HCT116 (cell line): ENCODE measurements at regions not wholly inside any gene's neighbourhood (a gene's known extent, or its start where the extent isn't known, plus 50 kb on each side); places are given as distances from the start of the nearest gene placed in this dataset.

ENCODE experiments used
- ATAC-seq: fragments of 200-7000 bp; cut with Tn5 transposase; 2 replicates; pipeline ENCODE4 v1.9.1; 2020; ENCODE audit warnings: mild to moderate bottlenecking, moderate library complexity
- BruUV-seq: library from RNA; stranded (reverse); fragments of 400-500 nt; replicated peaks from 2 replicates; lab custom pipeline; 2021; lab: Mats Ljungman, UMichigan
- CTCF ChIA-PET: fragments of 300-600 bp; sonication (Branson Sonifier 250); formaldehyde crosslinking; loops from one replicate; lab custom pipeline; 2021; ENCODE audit warnings: antibody characterized with exemption; lab: Charles Lee
- POLR2A ChIA-PET: fragments of 300-600, 350-600 bp; sonication (Branson Sonifier 250); formaldehyde crosslinking; loops from one replicate; lab custom pipeline; 2021; ENCODE audit warnings: antibody characterized with exemption; lab: Charles Lee
- RAD21 ChIA-PET, 2 experiments: fragments of 300-600 bp; sonication (Branson Sonifier 250); formaldehyde crosslinking; loops; one replicate each; lab custom pipeline; 2023; ENCODE audit warnings: low total read pairs in 2 of 2; ENCODE audit not compliant: uncharacterized antibody in 2 of 2, unreplicated experiment in 2 of 2, low non-redundant PET in 1 of 2; lab: Charles Lee
- DNase-seq: peaks from one replicate; pipeline ENCODE4 v3.0.0-alpha.2; 2010; ENCODE audit warnings: low read depth, low spot score
- H2AFZ ChIP-seq: fragments of 200-600 bp; shearing (Covaris generic), sonication (generic); 2 replicates; pipeline ENCODE4 v1.6.1; 2017; ENCODE audit warnings: low read depth, mixed run types, mixed read lengths, antibody characterized with exemption, low read length; ENCODE audit not compliant: poor library complexity, severe bottlenecking
- H3K27ac ChIP-seq: 2 replicates; pipeline ENCODE4 v1.5.1; 2012; ENCODE audit warnings: low read depth, low read length
- H3K27me3 ChIP-seq: fragments of 200-600 bp; sonication (generic); 2 replicates; pipeline ENCODE4 v1.6.1; 2016; ENCODE audit warnings: mixed run types, low read length, mixed read lengths; ENCODE audit not compliant: insufficient read depth
- H3K36me3 ChIP-seq, 2 experiments: fragments of 200-500 bp in 1 of 2; fragments of 200-600 bp in 1 of 2; sonication (Bioruptor generic) in 1 of 2; sonication (generic) in 1 of 2; 2 replicates each; pipeline versions ENCODE4 v1.5.1 to v1.6.1; 2014 to 2016; ENCODE audit warnings: low read length in 2 of 2, inconsistent platforms in 1 of 2, mixed read lengths in 1 of 2, mixed run types in 1 of 2; ENCODE audit not compliant: insufficient read depth in 2 of 2, control insufficient read depth in 1 of 2
- H3K4me1 ChIP-seq, 2 experiments: fragments of 200-600 bp in 1 of 2; sonication (generic) in 1 of 2; 2 replicates each; pipeline versions ENCODE4 v1.5.1 to v1.6.1; 2012 to 2017; ENCODE audit warnings: low read length in 2 of 2, inconsistent platforms in 1 of 2, mild to moderate bottlenecking in 1 of 2, mixed read lengths in 1 of 2, mixed run types in 1 of 2, moderate library complexity in 1 of 2; ENCODE audit not compliant: insufficient read depth in 2 of 2, control insufficient read depth in 1 of 2
- H3K4me2 ChIP-seq: fragments of 200-600 bp; sonication (generic); 2 replicates; pipeline ENCODE4 v1.6.1; 2017; ENCODE audit warnings: mixed run types, low read length, mixed read lengths
- H3K4me3 ChIP-seq, 2 experiments: fragments of 200-600 bp in 1 of 2; sonication (generic) in 1 of 2; replicated peaks in 1 of 2; 2 replicates each; pipeline ENCODE4 v1.5.1; 2011 to 2016; ENCODE audit warnings: low read length in 2 of 2, control low read depth in 1 of 2, low read depth in 1 of 2, mild to moderate bottlenecking in 1 of 2, mixed read lengths in 1 of 2, mixed run types in 1 of 2
- H3K79me2 ChIP-seq: fragments of 200-600 bp; sonication (generic); 2 replicates; pipeline ENCODE4 v1.6.1; 2017; ENCODE audit warnings: mild to moderate bottlenecking, mixed run types, low read length, moderate library complexity, mixed read lengths; ENCODE audit not compliant: insufficient read depth
- H3K9ac ChIP-seq: fragments of 200-600 bp; sonication (generic); 2 replicates; pipeline ENCODE4 v1.6.1; 2016; ENCODE audit warnings: low read length, mixed read lengths
- H3K9me2 ChIP-seq: fragments of 200-600 bp; sonication (generic), shearing (Covaris generic); 2 replicates; pipeline ENCODE4 v1.6.1; 2017; ENCODE audit warnings: mixed run types, mild to moderate bottlenecking, moderate library complexity; ENCODE audit not compliant: insufficient read depth
- H3K9me3 ChIP-seq, 2 experiments: fragments of 200-500 bp in 1 of 2; fragments of 200-600 bp in 1 of 2; sonication (Bioruptor generic) in 1 of 2; sonication (generic) in 1 of 2; 2 replicates each; pipeline ENCODE4 v1.6.1; 2014 to 2017; ENCODE audit warnings: low read length in 2 of 2, mixed read lengths in 2 of 2, inconsistent platforms in 1 of 2, low read depth in 1 of 2, mild to moderate bottlenecking in 1 of 2, mixed run types in 1 of 2, moderate library complexity in 1 of 2; ENCODE audit not compliant: control insufficient read depth in 1 of 2, insufficient read depth in 1 of 2
- H4K20me1 ChIP-seq: fragments of 200-600 bp; sonication (generic), shearing (Covaris generic); 2 replicates; pipeline ENCODE4 v1.6.1; 2017; ENCODE audit warnings: mixed run types, mild to moderate bottlenecking, moderate library complexity; ENCODE audit not compliant: insufficient read depth
- ATF3 ChIP-seq: IDR thresholded peaks from 2 replicates; pipeline ENCODE4 v1.6.1; 2012
- CBX3 ChIP-seq: IDR thresholded peaks from 2 replicates; pipeline ENCODE4 v1.6.1; 2012; ENCODE audit warnings: low read depth
- CTCF ChIP-seq, 3 experiments: fragments of 200-600 bp in 1 of 3; sonication (generic) in 1 of 3; IDR thresholded peaks in 2 of 3; conservative IDR thresholded peaks in 1 of 3; 2 replicates each; pipeline ENCODE4 v1.5.1; 2012 to 2017; ENCODE audit warnings: low read depth in 2 of 3, low read length in 2 of 3, antibody characterized with exemption in 1 of 3, borderline replicate concordance in 1 of 3, control low read depth in 1 of 3, mild to moderate bottlenecking in 1 of 3, mixed read lengths in 1 of 3, mixed run types in 1 of 3, moderate library complexity in 1 of 3; ENCODE audit not compliant: insufficient read depth in 1 of 3
- ELF1 ChIP-seq: IDR thresholded peaks from 2 replicates; pipeline ENCODE4 v1.6.1; 2012; ENCODE audit warnings: low read depth, borderline replicate concordance
- FOSL1 ChIP-seq: IDR thresholded peaks from 2 replicates; pipeline ENCODE4 v1.6.1; 2012; ENCODE audit warnings: low read depth
- JUND ChIP-seq: IDR thresholded peaks from 2 replicates; pipeline ENCODE4 v1.6.1; 2012
- MAX ChIP-seq: IDR thresholded peaks from 2 replicates; pipeline ENCODE4 v1.6.1; 2012
- POLR2AphosphoS5 ChIP-seq: IDR thresholded peaks from 2 replicates; pipeline ENCODE4 v1.6.1; 2011; ENCODE audit warnings: mild to moderate bottlenecking, low read depth, low read length, moderate library complexity
- REST ChIP-seq: IDR thresholded peaks from 2 replicates; pipeline ENCODE4 v1.6.1; 2012; ENCODE audit warnings: low read depth
- SIN3A ChIP-seq: IDR thresholded peaks from 2 replicates; pipeline ENCODE4 v1.6.1; 2012; ENCODE audit warnings: low read depth
- SP1 ChIP-seq: IDR thresholded peaks from 2 replicates; pipeline ENCODE4 v1.6.1; 2012; ENCODE audit warnings: low read depth
- SRF ChIP-seq: IDR thresholded peaks from 2 replicates; pipeline ENCODE4 v1.6.1; 2012; ENCODE audit warnings: low read depth
- ZNF274 ChIP-seq: fragments of 200-500 bp; sonication (Bioruptor generic); IDR thresholded peaks from 2 replicates; pipeline ENCODE4 v1.6.1; 2014; ENCODE audit warnings: mild to moderate bottlenecking, low read depth, low read length, inconsistent platforms
- intact Hi-C: fragments of 100-400 bp; cut with micrococcal nuclease; formaldehyde crosslinking; loops from 2 replicates; pipeline ENCODE4 v1.10.0; 2022

GRCh38 chr1:47611992-47612391 lies 174.1 kb downstream of the FOXD2 start:
- ChIA-PET CTCF (no interaction called here), POLR2A (no interaction called here)
- no peak overlapping the region for H3K27ac ChIP-seq

More at GRCh38 chr1:47611992-47612391, 174.1 kb downstream of the FOXD2 start:
- H3K9me3 ChIP-seq = no peaks in the 10 kb centered on the region; a peak in 2 of 4 replicates
- no peak for DNase-seq
- RAD21 ChIA-PET = no interaction called here
- no peaks in the 10 kb centered on the region for H3K9me2 ChIP-seq
- H4K20me1 ChIP-seq = no peaks in the 10 kb centered on the region
- no peak overlapping the region for H3K4me2 ChIP-seq
- H3K4me1 ChIP-seq = peaks cover 0 to 5% of the 10 kb centered on the region in 2 experiments; a peak in 1 of 4 replicates
- intact Hi-C loops = no loop called here
- no peak overlapping the region for H2AFZ ChIP-seq
- no peak for TF ChIP-seq REST
- TF ChIP-seq SIN3A = no peak
- no peak for TF ChIP-seq POLR2AphosphoS5
- TF ChIP-seq ELF1 = no peak
- TF ChIP-seq CBX3 = no peak
- TF ChIP-seq FOSL1 = no peak
- TF ChIP-seq JUND = no peak
- TF ChIP-seq CTCF (IDR thresholded peaks at IDR 0.05 in 2 of 3, conservative IDR thresholded peaks at IDR 0.05 in 1 of 3; ENCODE audit: borderline replicate concordance in 1 of 3, insufficient read depth in 1 of 3, low read depth in 2 of 3, low read length in 2 of 3) = no peak
- TF ChIP-seq ZNF274 = no peak
- TF ChIP-seq SP1 = no peak
- TF ChIP-seq SRF = no peak
- no peak for TF ChIP-seq MAX
- TF ChIP-seq ATF3 = no peak
- H3K79me2 ChIP-seq = no peaks in the 10 kb centered on the region
- ATAC-seq = no peak
- no peaks in the 10 kb centered on the region for H3K36me3 ChIP-seq
- no TSS peak for BruUV-seq
- no peak overlapping the region for H3K4me3 ChIP-seq
- no peaks in the 10 kb centered on the region for H3K27me3 ChIP-seq
- no peak overlapping the region for H3K9ac ChIP-seq
